CD1c-positive myeloid dendritic cell (primary cell): ENCODE measurements at regions not wholly inside any gene's neighbourhood (a gene's known extent, or its start where the extent isn't known, plus 50 kb on each side); places are given as distances from the start of the nearest gene placed in this dataset.

Experiments used
- DNase-seq: peaks from one replicate; pipeline ENCODE4 v3.0.0-alpha.2; 2016; ENCODE audit errors: extremely low spot score

GRCh38 chr9:78599926-78600325 lies 303.0 kb downstream of the PSAT1 start:
- no peak for DNase-seq

GRCh38 chr9:78601957-78602565 lies 305.1 kb downstream of the PSAT1 start:
- peak; percentile 40 for DNase-seq

- DNase-seq, result no peak
Measured at GRCh38 chr9:78605041-78606000, 308.4 kb downstream of the PSAT1 start.

GRCh38 chr9:78606001-78606379 lies 309.1 kb downstream of the PSAT1 start:
- DNase-seq, result no peak

GRCh38 chr9:78607853-78608252 lies 310.9 kb downstream of the PSAT1 start:
- no peak for DNase-seq

- no peak for DNase-seq
Measured at GRCh38 chr9:78609450-78609849, 312.5 kb downstream of the PSAT1 start.

GRCh38 chr9:78612091-78612490 lies 315.2 kb downstream of the PSAT1 start:
- DNase-seq, result no peak

- DNase-seq, result no peak
Measured at GRCh38 chr9:78613006-78613405, 316.1 kb downstream of the PSAT1 start.

- no peak for DNase-seq
Measured at GRCh38 chr9:78614892-78615291, 318.0 kb downstream of the PSAT1 start.

GRCh38 chr9:78615372-78615771 lies 318.4 kb downstream of the PSAT1 start:
- DNase-seq, result no peak

GRCh38 chr9:78618735-78619134 lies 321.8 kb downstream of the PSAT1 start:
- DNase-seq, result no peak

- no peak for DNase-seq
Measured at GRCh38 chr9:78620303-78620702, 323.4 kb downstream of the PSAT1 start.

- DNase-seq, result no peak
Measured at GRCh38 chr9:78620764-78621163, 323.8 kb downstream of the PSAT1 start.

- DNase-seq, result no peak
Measured at GRCh38 chr9:78622126-78622525, 325.2 kb downstream of the PSAT1 start.

GRCh38 chr9:78626971-78627370 lies 330.0 kb downstream of the PSAT1 start:
- no peak for DNase-seq

- DNase-seq, result no peak
Measured at GRCh38 chr9:78630966-78631365, 334.0 kb downstream of the PSAT1 start.

- no peak for DNase-seq
Measured at GRCh38 chr9:78640728-78641127, 343.8 kb downstream of the PSAT1 start.

- DNase-seq, result no peak
Measured at GRCh38 chr9:78644359-78644758, 347.4 kb downstream of the PSAT1 start.

GRCh38 chr9:78654324-78654723 lies 357.4 kb downstream of the PSAT1 start:
- no peak for DNase-seq

GRCh38 chr9:78663369-78663768 lies 366.4 kb downstream of the PSAT1 start:
- peak; percentile 59 for DNase-seq

GRCh38 chr9:78664370-78664769 lies 367.4 kb downstream of the PSAT1 start:
- DNase-seq, result no peak

GRCh38 chr9:78666818-78667414 lies 370.0 kb downstream of the PSAT1 start:
- DNase-seq, result no peak
